Cerebellar cortex (tissue), 1 donor: ENCODE measurements at regions not wholly inside any gene's neighbourhood (a gene's known extent, or its start where the extent isn't known, plus 50 kb on each side); places are given as distances from the start of the nearest gene placed in this dataset.

Source experiments
- DNase-seq: peaks from one replicate; pipeline ENCODE4 v3.0.0-alpha.2; 2015; ENCODE audit warnings: low spot score

DNA sequence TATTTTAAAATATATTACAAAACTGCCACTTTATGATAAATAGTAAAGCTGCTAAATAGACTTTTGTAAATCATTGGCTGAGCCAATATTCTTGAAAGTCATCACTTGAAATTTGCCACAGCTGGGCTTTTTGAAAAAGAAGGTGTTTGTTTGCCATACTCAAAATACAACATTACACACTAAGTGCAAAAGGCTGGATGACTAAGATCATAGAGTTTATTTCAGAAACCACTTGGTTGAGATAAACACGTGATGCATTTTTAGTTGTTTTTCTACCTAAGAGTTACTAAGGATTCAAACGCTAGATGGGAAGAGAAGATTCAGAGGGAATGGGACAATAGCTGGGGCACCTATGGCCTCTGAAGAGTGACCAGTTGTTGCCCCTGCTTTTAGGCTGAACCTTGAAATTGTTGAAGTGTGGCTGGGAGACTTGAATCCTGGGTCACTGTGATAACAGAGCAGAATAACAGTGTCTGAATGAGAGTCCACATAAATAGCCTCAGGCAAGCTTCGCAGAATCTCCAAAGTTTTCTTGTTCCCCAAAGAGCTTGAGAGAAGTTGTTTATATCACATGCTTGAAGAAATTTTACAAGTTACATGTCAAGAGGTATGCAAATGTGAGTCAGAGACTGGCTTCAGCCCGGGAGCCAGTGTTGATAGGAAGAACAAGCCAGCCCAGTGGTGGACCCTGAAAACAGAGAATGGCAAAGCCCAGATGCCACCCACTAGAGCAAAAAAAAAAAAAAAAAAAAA is 409.8 kb downstream of the GPD2 start:
- DNase-seq, result no peak

DNA sequence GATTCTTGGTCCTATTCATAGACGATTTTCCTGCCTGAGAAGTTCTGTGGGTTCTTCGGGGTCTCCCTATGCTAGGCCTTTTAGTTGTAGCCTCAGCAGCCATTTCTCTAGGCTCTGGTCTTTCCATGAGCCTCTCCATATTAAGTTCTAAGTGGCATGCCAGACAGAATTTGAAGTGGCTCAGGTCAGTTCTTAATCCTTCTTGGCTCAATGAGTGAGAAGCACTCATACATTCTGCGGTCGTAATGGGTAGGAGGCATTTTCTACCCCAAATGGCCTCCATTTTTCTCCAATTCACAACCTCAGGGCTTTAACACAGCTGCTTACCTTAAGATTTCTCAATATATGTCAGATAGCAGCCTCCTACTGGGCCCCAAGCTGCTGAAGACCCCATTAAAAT is 405.3 kb upstream of the GALNT5 start:
- no peak for DNase-seq

DNA sequence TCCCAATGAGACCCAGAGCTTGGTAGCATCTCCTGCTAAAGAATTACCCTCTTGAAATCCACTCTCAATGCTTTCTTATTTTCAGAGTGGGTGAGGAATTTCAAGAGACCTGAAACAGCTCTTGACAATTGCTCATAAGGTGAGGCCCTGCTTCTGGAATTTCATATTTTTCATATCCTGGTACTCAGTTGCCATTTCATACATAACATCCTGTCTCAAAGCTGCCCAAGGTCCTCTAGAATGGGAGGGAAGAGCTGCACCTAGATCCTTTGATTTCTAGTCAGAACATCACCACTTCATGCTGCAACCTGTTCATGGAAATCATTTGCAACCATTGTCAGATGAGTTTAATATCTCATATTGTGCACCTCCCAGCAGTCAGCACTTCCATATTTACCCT is 404.8 kb upstream of the GALNT5 start:
- DNase-seq, result no peak

DNA sequence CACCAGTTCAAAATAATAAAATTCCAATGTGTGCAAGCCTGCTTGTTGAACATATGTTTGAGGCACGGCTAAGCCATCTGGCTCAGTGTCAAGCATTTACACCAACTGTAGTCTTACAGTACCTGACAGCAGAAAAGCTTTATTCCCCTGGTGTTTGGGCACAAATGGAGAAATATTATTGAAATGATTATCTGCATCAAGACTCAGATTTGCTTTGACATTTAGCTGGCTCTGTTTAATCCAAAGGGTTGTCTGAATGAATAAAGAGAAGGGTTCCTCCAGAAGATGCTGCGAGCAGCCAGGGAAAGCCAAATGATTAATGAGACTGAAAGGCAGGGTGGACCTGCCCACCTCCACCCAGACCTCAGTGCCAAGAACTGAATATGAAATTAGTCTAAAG is 393.2 kb upstream of the GALNT5 start:
- DNase-seq, result peak; percentile 92

DNA sequence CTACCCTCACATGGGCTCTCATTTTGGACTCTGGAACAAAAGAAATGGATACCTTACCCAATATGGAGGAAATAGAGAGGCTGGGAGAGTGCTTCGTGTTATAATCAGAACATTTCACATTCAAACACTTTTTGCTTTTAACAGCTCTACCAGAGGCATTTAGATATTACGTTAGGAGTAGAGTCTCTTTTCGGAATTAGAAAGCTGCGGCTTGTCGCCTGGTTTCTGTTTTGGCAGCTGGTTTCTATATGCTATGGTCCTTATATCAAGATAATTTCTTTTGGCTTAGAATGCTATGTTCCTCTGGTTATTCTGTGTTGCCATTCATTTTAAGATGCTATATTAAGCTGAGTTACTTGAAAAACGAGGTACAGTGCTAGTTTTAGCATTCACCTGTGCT is 392.8 kb upstream of the GALNT5 start:
- no peak for DNase-seq

DNA sequence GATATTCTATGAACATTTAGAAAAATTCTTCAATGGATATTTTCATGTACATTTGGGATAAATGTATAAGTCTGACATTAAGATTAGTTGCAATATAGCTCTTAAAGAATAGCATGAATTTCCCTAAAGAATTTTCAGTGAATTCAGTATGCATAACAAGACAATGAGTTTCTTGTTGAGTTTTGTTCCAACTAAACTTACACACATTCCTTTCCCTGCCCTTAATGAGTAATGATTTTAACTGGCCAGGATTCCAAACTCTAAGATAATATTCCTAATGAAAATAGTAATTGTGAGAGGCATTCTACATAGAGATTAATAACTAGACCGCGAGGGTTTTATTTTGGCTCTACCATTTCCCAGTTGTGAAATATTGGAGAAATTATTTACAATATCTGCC is 390.3 kb upstream of the GALNT5 start:
- DNase-seq, result no peak

DNA sequence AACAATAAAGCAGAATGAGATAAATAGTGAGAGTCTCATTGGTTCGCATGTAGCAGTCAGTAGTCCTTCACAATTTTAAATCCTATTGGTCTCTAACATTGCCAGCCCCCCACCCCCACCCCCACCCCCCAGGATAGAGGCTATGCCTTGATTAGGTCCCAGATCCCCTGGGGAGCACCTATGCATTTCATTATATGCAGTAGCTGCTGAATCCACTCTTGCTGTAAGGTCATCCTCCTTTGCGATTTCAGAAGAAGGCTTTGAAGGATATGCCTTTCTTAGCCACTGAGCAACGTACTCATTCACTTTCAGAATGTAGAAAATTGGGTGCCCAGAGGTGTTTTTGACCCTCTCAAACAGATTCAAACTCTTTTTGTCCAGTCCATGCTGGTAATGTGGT is 382.8 kb upstream of the GALNT5 start:
- DNase-seq, result no peak

DNA sequence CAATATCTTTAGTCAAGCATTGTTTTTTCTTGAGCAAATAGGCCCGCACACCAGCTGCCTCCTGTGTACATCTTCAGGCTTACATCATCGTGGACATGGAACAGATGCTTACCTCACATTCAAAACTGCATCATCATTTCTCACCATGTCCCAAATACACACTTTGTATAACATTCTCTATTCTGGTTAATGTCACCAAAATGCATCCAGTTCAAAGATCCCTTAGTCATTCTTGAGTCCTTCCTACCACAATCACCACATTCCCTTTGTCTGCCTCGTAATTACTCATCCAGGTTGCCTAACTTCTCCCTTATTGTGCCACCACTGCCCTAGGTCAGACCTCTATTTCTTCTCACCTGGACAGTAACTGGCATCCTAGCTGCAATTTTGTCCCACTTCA is 373.7 kb upstream of the GALNT5 start:
- no peak for DNase-seq

DNA sequence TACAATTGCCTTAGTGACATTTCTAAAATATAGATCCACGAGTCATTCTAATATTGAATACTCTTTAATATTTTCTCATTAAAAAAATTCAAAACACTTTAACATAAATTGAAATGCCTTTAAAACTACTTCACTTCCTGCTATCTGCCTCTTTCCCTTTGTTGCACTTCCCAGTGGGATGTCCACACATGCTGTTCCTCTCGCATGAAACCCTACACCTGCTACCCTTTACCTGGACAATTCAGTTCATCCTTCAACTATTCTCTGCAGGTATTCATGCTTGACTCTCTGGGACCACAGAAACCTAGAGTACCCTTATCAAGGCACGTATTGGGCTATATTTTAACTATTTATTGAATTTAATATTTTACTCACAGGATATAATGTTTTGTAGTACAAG is 373.3 kb upstream of the GALNT5 start:
- no peak for DNase-seq

DNA sequence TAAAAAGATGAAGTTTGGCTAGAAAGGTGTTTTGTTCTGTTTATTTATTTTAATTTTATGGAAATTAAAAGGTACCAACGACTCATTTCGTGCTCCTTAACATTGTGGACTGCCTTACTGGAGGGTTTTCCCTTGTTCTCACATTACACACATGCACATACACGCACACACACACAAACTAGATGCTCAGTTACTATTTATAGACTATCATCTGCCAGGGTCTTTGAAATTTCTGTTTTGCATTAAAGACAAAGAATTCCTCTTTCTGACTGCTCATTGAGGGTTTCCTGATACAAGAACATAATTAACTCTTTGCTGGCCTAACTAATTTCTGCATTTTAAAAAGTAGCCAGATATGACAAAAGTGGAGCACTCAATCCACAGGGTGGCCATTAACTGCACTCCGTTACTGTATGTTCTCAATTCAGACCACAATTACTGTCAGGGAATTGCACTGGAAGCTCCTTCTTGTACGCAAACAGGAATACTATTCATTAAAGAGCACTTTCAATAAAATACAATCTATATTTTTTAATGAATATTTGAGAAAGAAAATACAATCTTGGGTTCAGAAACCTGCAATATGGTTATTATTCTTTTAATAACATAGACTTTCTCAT is 366.9 kb upstream of the GALNT5 start:
- peak; percentile 23 for DNase-seq

DNA sequence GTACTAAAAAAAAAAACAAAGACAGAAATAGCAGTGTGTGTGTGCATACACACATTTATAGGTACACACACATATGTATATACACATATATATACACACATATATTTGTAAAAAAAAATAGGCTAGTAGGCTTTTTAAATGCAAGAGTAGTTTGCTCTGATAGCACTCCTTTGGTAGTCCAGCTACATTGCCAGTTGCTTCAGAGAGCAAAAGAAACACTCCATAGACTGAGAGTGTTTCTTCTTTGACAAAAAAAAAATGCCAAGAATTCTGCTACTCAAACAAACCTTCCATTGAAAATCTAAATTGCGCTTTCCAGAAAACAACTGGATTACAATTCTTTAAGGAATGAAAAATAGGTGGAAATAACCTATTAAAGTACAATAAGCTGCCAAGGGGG is 365.9 kb upstream of the GALNT5 start:
- DNase-seq, result peak; percentile 34

DNA sequence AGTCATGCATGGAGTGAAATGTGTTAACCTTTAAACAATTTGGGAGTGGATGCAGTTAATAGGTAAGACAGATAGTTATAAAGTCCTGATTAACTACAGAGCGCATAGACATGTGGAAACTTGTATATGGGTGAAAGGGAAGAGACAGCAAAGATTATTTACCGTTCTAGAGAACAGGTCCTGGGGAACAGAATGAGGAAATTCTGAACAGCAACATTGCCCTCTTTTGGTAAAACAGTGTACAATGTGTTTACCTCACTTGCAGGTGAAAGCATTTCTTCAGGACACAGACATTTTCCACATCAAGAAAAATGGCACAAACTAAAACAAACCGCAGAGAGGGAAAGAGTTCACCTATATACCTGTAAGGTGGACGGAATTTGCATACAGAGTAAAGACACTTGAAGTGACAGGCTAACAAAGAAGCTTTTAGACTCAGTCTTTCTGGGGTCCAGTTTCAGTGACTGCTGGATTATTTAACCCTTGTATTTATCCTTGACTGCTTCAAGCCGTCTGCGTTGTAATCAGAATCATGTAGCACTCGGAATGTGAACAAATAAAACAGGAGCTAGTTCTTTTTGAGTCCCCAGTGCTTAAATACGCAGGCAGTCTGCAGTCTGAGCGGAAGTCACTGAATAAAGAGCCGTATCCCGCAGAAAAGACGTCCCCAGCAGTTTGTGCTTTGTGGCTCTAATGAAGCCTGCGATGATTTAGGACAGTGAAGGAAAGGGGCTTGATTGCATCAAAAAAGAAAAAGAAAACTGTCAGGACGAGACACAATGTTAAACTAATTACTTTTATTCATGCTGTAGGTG is 364.8 kb upstream of the GALNT5 start:
- DNase-seq, result peak; percentile 95

DNA sequence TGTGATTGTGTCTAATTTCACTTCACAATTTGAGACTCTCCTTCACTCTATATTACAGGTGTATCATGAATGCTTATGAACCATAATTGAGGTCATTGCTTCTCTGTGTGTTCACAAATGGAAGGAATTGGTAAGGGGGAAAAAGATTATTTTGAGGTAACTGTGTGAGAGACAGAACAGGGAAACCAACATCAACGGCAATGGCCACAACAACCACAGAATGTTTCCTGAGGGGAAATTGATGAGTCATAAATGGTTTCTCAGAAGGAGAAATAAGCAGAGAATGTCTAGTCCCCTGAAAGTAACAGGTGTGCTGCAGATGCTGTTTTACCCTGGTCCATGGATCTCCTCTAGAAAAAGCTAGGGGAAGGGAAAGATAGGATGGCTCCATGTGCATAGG is 361.2 kb upstream of the GALNT5 start:
- DNase-seq, result no peak

DNA sequence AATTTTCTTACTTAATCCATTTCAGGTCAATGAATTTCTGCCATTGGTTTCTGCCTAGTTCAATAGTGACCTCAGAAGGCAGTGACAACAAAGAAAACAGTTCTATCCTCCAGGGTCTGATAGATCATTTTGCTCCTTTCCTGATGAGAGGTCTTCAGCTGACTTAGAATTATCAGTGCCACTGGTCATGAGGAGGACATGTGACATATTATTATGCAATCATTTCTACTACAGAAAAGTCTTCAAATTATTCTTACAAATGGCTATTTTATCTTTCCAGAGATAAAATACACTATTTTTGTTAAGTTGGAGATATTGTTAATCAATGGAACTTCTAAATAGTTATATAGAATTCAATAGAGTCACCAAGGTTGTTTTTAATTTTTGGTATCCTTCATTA is 360.0 kb upstream of the GALNT5 start:
- DNase-seq, result no peak

DNA sequence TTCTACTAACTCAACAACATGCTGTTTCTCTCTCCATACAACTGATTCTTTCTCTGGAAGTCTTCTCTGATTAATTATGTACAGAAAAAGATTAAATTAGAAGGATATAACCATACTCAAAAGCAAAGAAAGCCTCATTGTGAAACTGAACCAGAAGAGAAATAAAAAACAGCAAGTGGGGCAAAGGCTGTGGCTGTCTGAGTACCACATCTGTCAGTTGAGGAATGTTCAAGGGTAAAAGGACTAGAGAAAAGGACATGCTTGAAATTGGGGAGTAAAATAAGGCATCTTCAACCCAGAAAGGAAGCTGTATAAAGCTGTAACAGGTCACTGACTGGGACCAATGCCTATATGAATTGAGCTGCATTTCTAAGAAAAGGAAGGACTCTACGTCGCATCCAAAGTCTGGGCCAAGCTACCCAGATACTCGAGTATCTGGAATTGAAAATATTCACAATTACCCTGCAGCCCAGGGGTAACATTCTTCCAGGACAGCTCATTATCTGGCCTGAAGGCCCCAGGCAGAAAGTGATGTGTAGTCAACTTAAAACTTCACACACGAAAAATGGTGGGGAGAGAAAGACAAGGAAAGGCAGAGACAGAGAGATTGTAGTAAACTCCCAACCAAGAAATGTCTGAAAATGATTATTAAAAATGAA is 356.0 kb upstream of the GALNT5 start:
- DNase-seq, result no peak

DNA sequence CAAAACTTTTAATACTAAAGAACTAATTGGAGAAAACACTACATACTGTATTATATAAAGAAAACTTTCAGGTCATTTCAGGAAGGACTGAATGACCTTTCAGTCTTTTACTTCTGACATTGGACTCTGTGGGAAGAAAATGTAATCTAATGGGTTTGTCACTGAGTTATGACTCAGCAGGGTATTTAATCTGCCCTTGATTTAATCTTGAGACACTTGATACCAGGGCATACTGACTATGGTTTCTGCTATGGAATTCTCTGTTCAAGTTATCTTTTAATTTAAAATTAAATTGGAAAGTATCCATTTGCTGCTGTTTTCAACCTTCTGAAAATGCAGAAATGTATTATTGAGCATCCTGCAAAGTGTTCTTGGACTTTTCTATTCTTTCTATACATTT is 354.2 kb upstream of the GALNT5 start:
- DNase-seq, result no peak

DNA sequence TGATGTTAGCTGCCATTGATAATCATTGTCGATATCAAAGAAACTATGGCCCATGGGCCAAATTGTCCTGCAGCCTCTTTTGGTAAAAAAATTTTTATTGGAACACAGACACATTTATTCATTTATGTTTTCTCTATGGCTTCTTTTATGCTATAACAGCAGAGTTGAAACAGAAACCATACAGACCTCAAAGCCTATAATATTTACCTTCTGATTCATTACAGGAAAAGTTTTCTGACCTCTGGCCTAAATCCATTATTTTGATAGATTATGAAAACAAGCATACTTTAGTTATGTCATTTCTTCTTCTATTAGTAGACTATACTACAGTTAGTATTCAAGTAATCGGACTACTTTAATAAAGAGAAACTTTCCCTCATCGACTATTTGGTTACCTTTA is 349.7 kb upstream of the GALNT5 start:
- no peak for DNase-seq

DNA sequence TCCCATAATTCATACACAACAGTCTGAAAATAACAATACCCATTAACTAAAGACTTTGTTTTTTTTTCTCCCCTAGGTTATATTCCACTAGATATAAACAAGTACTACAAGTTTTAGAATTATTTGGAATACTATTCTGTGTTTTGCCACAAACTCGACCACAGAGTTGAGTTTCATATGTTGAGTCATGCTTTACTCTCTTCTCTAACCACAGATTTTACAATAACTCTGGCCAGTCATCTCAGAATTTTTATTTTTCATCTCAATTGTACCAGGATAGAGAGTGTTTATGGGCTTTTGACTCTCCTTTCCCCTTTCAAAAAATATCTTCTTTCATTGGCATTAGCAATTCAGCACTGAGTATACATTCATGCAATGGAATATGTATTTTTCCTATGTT is 348.7 kb upstream of the GALNT5 start:
- DNase-seq, result no peak

DNA sequence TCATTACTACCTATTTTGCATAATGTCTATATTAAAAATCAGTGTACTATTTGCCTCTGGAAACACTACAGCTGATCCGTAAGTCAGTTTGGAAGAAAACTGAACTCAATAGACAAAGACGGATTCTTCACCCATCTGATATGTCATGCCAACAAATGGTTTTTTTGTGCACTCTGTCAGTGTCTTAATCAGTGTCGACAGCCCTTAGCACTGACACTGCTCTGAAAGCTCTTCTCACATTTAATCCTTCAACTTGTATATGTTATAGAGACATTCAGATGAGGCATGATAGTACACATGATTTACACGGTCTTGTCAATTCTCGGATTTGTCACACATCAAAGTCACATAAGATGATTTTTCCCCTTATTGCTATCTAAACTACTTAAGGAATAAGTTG is 347.5 kb upstream of the GALNT5 start:
- no peak for DNase-seq

DNA sequence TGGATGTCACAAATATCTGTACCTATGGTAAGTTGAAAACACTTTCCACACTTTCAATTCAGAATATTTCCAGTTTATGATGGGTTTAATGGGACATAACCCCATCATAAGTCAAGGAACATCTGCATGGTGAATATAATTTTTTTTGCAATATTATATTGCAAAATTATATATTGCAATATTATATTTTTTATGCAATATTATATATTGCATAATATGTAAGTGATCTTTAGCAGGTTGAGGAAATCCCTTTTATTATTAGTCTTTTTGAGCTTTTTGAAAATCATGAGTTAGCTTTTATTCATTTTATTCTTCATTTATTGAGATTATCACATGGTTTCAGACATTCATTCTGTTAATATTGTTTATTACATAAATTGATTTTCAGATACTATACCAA is 342.2 kb upstream of the GALNT5 start:
- DNase-seq, result no peak

DNA sequence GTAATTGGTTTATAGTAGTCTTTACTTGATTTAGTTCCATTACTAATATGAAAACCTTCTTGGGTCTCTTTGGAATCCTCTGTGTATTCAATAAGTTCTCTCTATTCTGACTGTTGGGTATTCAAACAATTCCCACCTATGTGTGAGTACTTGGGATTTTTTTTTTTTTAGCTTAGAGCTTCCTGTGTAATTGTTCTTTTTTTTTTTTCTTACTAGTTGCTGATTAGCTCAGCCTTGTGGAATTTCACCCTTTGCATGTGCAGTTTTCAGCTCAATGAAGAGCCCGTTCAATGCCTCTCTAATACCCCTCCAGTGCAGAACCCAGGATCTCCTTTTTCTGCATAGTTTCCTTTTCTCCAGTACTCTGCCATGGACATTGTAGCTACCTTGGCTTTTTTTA is 339.1 kb upstream of the GALNT5 start:
- DNase-seq, result no peak

DNA sequence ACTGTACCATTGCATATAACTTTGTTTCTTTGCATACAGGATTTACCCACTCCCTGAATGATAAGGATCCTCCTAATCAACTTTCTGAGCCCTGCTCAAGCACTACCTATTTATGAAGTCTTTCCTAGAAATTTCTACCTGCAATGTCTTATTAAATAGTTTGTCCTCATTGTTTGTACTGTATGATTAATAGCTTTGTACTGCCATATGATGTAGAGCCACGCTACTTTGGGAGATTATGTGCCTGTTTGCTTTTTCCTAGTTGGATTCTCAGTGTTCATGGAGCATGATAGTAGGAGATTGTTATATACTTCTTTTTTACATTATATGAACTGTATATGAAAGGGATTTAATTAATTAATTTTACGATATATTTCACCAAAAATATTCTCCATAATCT is 327.1 kb upstream of the GALNT5 start:
- DNase-seq, result no peak
